RKO (cell line): ENCODE measurements at regions not wholly inside any gene's neighbourhood (a gene's known extent, or its start where the extent isn't known, plus 50 kb on each side); places are given as distances from the start of the nearest gene placed in this dataset.
"Not testable (repeated sequence)": the region's sequence is repeated elsewhere in the genome, so short reads cannot be mapped to it uniquely, and the experiment has no call there.

Source experiments
- DNase-seq: peaks from one replicate; pipeline ENCODE4 v3.0.0-alpha.2; 2016; ENCODE audit warnings: low spot score

- DNase-seq, result no peak
Observed at GRCh38 chr1:157218671-157219070, 80.5 kb upstream of the ETV3 start.

GRCh38 chr1:157217486-157217885 is 79.3 kb upstream of the ETV3 start:
- DNase-seq, result no peak

- no peak for DNase-seq
Observed at GRCh38 chr1:157213836-157214235, 75.6 kb upstream of the ETV3 start.

DNA sequence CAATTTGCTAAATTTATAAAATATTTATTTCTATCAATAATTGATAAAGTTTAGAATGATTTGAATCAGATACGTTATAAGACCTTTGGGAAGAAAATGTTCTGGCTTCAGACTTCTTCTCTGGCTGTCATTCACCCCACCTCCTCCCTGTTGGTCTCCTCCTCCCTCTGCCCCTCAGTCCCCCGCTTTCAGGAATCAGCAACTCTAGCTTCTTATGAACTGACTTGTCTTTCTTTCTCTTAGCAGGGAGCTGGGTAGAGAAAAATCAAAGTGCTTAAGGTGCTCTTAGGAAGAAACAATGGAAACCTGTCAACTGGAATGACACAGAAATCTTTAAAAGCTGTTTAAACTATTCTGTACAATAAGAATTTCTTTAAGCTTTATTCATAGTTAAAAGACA is 71.3 kb upstream of the ETV3 start:
- DNase-seq, result no peak

DNA sequence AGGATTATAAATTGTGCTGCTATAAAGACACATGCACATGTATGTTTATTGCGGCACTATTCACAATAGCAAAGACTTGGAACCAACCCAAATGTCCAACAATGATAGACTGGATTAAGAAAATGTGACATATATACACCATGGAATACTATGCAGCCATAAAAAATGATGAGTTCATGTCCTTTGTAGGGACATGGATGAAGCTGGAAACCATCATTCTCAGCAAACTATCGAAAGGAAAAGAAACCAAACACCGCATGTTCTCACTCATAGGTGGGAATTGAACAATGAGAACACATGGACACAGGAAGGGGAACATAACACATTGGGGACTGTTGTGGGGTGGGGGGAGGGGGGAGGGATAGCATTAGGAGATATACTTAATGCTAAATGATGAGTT is 67.8 kb upstream of the ETV3 start:
- not testable (repeated sequence) for DNase-seq

GRCh38 chr1:157203166-157203565 is 65.0 kb upstream of the ETV3 start:
- no peak for DNase-seq

DNA sequence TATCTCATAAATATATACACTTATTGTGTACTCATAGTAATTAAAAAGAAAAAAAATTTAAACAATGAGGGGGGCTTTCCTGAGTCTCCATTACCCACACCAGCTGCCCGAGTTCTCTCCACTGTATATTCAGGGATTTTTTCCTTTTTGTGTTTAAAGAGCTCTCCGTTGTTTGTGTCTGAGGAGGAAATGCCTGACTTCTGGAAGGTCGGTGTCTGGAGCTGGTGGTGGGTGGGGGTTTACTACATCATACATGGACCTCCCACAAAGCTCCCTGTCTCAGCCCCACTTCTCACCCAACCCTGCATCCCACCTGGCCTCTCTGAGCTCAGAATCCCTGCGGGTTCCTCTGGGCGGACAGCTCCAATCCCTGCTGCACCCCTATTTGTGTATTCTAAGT is 64.1 kb upstream of the ETV3 start:
- no peak for DNase-seq

DNA sequence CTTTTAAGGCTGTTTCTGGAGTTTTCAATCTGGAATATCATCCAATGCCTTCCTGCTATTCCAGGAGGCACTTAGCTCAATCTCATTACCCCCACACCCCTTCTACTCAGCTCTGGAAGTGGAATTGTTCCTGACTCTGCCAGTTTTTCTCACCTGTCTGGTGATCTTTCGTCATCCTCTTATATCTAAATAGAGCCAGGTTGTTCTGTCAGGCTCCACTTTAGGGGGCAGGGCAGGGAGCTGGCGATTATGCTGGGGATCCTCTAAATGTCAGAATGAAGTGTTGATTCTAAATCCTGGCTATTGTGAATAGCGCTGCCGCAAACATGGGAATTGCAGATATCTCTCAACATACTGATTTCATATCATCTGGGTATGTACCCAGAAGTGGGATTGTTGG is 63.6 kb upstream of the ETV3 start:
- DNase-seq, result no peak

- no peak for DNase-seq
Observed at GRCh38 chr1:157200451-157200850, 62.3 kb upstream of the ETV3 start.

GRCh38 chr1:157199421-157199755 is 61.2 kb upstream of the ETV3 start:
- DNase-seq, result no peak

GRCh38 chr1:157198619-157199420 is 60.6 kb upstream of the ETV3 start:
- no peak for DNase-seq

- no peak for DNase-seq
Observed at GRCh38 chr1:157197906-157198435, 59.8 kb upstream of the ETV3 start.

DNA sequence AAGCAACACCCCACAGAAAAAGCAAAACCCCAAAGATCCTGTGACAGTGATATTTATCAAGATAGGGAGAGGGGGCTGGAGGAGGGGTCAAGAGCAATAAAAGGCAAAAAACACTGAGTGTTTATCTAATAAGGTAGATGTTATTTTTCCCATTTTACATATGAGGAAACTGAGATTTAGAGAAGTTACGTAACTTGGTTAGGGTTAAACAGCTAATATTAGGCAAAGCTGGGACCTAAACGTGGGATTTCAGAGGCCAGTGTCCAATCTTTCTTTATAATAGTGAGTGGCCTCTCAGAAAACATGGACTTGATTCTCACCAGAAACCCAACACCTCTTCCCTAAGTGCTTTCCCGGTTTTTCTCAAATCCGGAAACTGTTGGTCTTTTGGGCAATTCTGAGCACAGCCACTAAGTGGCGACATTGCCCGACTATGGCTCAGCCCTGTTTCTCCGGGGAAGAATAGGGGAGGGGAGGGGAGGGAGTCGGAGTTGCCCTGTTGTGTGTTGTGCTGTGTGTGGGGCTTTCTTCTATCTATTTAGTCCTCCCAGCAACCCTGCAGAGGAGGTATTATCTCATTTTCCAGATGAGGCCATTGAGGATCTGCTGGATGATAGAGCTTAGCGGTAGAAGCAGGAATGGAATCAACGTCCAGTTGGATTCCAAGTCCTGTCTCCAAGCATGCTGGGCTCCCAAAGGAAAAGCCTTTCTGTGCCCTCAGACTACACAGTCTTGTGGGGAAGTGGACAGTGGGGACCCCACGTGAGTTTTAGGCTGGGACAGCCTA is 58.7 kb upstream of the ETV3 start:
- peak; percentile 12 for DNase-seq

- no peak for DNase-seq
Observed at GRCh38 chr1:157196245-157196543, 58.0 kb upstream of the ETV3 start.

GRCh38 chr1:157195521-157196244 is 57.5 kb upstream of the ETV3 start:
- no peak for DNase-seq

DNA sequence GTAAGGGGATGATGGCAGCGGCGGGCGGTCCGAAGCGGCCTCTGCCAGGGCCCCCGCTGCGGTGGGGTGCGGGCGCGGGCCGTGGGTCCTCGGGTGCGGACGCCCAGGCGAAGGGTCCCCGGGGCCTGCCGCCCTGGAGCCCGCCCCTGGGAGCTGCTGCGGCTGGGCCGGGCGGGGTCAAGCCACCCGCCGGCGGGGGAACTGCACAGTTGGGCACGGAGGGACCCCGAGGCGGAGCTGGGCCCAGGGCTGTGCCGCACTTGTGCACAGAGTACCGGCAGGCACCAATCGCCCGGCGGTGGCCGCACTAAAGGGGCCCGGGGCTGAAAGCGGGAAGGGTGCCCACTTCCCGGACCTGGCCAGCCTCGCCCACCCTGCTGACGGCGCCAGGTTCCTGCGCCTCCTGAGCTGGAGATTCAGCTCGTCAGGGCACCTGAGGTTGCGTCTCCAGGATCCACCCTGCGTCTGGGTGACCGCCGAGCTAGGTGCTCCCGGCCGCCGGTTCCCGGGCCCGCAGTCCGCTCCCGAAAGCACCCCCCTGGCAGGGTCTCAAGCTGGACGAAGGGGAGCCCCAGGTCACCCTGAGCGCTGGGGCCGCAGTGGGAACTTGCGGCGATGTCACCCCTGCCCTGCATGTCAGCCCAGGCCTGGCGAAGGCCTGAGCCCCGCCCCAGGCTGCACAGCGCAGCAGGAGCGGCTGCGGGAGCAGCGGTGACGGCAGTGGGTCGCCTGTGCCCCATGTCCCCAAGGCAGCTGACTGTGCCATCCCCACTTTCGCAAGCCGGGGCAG is 56.7 kb upstream of the ETV3 start:
- DNase-seq, result no peak

DNA sequence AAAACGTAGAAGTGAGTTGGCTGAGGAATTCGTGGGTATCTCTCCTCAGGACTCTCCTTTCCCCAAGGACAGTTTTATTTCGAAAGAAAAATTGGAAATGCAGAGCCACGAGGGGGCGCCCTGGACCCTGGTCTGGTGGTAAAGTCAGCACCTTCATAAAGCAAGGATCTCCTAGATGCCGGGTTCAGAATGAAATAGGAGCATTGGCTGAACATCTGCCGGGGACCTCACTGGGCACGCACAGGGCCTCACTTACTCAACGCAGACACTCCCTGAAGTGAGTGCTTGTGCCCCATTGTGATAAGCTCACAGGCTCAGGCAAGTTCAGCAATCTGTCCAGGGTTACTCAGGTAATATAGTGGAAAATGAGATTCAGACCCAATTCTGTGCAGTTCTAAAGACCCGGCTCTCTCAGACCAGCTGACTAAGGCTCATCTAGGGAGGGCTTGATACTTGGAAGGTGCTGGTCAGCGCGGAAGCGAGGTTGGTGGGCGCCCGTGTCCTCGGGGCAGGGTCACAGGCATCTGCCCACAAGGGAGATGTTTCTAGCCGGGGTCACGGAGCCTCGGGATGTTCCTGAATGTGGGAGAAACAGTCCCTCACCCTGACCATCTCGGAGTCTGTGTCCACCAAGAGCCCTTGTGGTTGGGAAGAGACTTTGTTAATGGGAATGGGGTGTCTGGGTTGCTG is 55.7 kb upstream of the ETV3 start:
- DNase-seq, result peak; percentile 61

- DNase-seq, result no peak
Observed at GRCh38 chr1:157193219-157193618, 55.0 kb upstream of the ETV3 start.

- DNase-seq, result no peak
Observed at GRCh38 chr1:157189986-157190982, 52.1 kb upstream of the ETV3 start.

DNA sequence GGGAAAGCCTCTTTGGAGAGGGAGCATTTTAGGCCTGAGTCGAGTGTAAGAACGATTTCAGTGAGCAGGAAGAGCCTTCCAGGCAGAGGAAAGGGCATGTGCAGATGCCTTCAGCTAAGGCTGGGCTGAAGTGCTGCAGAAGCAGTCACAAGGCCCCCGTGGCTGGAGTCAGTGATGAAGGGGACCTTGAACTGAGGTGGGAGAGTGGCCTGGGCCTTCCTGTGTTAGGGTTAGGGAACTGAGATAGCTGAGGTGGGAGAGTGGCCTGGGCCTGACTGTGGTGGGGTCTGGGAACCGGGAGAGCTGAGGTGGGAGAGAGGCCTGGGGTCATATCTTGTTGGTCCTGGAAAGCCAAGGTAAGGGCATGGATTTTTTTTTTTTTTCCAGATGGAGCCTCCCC is 50.9 kb upstream of the ETV3 start:
- DNase-seq, result no peak
